ENCODE measurements at regions not wholly inside any gene's neighbourhood (a gene's known extent, or its start where the extent isn't known, plus 50 kb on each side); places are given as distances from the start of the nearest gene placed in this dataset.
A peak's percentile ranks its signal among the peaks of the same experiment; 100 is the strongest.

DNA sequence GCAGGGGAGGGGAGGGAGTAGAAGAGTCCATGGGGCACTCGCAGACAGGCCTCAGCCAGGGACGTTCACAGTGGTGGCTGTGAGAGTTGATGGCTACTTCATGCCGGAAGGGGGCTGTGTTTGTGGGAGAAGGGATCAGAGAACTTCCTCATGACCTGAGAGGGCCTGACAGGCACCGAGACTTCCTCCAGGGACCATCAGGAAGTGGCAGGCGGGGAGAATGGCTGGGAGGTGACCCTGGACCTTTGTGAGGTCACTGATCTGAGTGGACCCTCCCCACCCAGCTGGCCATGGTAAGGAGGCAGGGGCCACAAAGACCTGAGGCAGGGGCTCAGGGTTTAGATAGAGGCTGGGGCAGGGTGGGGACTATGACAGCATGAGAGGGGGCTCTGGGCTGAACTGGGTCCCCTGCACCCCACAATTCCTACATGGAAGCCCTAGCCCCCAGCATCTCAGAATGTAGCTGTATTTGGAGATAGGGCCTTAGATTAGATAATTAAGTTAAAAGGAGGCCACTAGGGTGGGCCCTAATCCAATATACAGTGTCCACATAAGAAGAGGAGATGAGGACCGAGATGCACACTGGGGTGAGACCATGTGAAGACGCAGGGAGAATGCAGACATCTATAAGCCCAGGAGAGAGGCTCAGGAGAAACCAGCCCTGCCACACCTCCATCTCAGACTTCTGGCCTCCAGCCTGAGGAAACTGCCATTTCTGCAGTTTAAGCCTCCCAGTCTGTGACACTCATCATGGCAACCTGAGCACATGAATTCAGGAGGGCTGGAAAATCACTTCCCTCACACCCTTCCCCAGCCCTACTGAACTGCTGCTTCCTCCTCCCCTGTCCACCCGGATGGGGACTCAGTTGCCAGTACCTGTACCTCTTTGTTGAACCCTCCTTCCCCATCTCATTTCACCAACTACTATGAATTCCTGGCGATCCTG, 273.9 kb upstream of the ZNF32 start:
- TF ChIP-seq, protein P1, sequence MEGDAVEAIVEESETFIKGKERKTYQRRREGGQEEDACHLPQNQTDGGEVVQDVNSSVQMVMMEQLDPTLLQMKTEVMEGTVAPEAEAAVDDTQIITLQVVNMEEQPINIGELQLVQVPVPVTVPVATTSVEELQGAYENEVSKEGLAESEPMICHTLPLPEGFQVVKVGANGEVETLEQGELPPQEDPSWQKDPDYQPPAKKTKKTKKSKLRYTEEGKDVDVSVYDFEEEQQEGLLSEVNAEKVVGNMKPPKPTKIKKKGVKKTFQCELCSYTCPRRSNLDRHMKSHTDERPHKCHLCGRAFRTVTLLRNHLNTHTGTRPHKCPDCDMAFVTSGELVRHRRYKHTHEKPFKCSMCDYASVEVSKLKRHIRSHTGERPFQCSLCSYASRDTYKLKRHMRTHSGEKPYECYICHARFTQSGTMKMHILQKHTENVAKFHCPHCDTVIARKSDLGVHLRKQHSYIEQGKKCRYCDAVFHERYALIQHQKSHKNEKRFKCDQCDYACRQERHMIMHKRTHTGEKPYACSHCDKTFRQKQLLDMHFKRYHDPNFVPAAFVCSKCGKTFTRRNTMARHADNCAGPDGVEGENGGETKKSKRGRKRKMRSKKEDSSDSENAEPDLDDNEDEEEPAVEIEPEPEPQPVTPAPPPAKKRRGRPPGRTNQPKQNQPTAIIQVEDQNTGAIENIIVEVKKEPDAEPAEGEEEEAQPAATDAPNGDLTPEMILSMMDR (IDR thresholded peaks at IDR 0.05; ENCODE audit: low read depth, low read length), result 0 out of 2 replicates have a peak, but pooled peaks have one; percentile 15
- TF ChIP-seq EZH2phosphoT487 (IDR thresholded peaks at IDR 0.05; ENCODE audit: low read depth), result no peak
